Upper lobe of left lung (tissue), 6 donors: ENCODE measurements at regions not wholly inside any gene's neighbourhood (a gene's known extent, or its start where the extent isn't known, plus 50 kb on each side); places are given as distances from the start of the nearest gene placed in this dataset.

Experiments
- ATAC-seq, 2 donors: fragments of 200-7000 bp; cut with Tn5 transposase; one replicate each; pipeline ENCODE4 v1.9.1; 2022; ENCODE audit warnings: mild to moderate bottlenecking in 2 of 2, moderate library complexity in 2 of 2; ENCODE audit not compliant: low FRiP score in 2 of 2
- DNase-seq, 2 donors: peaks; one replicate each; pipeline ENCODE4 v3.0.0-alpha.2; 2019 to 2020
- H3K27ac ChIP-seq, 4 donors: fragments of 200-600 bp; sonication (generic); one replicate each; pipeline ENCODE4 v1.5.1; 2016 to 2019
- H3K27me3 ChIP-seq, 4 donors: fragments of 200-600 bp; sonication (generic); one replicate each; pipeline ENCODE4 v1.5.1; 2017 to 2019
- H3K36me3 ChIP-seq, 4 donors: fragments of 200-600 bp; sonication (generic); one replicate each; pipeline ENCODE4 v1.5.1; 2016 to 2019
- H3K4me1 ChIP-seq, 4 donors: fragments of 200-600 bp; sonication (generic); one replicate each; pipeline ENCODE4 v1.5.1; 2018 to 2019
- H3K4me3 ChIP-seq, 4 donors: fragments of 200-600 bp; sonication (generic); one replicate each; pipeline ENCODE4 v1.5.1; 2017 to 2019; ENCODE audit warnings: mild to moderate bottlenecking in 2 of 4, moderate library complexity in 1 of 4
- H3K9me3 ChIP-seq, 4 donors: fragments of 200-600 bp; sonication (generic); one replicate each; pipeline ENCODE4 v1.5.1; 2018 to 2019
- EP300 ChIP-seq, 4 donors: sonication (generic); formaldehyde crosslinking; IDR thresholded peaks; one replicate each; pipeline ENCODE4 v1.5.1; 2017; ENCODE audit warnings: antibody characterized with exemption in 4 of 4, control low read depth in 2 of 4
- POLR2A ChIP-seq, 4 donors: fragments of 450-650 bp; IDR thresholded peaks; one replicate each; pipeline ENCODE4 v1.5.1; 2016 to 2017; ENCODE audit warnings: antibody characterized with exemption in 4 of 4, mild to moderate bottlenecking in 2 of 4
- POLR2AphosphoS5 ChIP-seq, 2 donors: sonication (generic); formaldehyde crosslinking; IDR thresholded peaks; one replicate each; pipeline ENCODE4 v1.5.1; 2017; ENCODE audit warnings: antibody characterized with exemption in 2 of 2
- WGBS, 2 donors: methylation state at CpG; one replicate each; pipeline ENCODE4 v1.1.5; 2017 to 2018; 5-methylcytosine and 5-hydroxymethylcytosine counted together
- TF ChIP-seq, protein P1 (sequence below), 6 experiments: fragments of 450-650 bp in 4 of 6; fragments of 200-600 bp in 2 of 6; sonication (generic) in 2 of 6; IDR thresholded peaks; one replicate each; pipeline ENCODE4 v1.5.1; 2016 to 2019; ENCODE audit warnings: antibody characterized with exemption in 6 of 6
- donor health status: DM: no; HTN: no; CAD: no; lungs with moderate emphysema.
- donor health status: DM: no; HTN: yes; CAD: no; lungs with severe emphysema.

- WGBS, 2 donors, result 79 to 82% methylated on average over 2 of the region's 2 CpGs
- H3K4me3 ChIP-seq, result no peak overlapping the region
Measured at GRCh38 chr6:131400779-131401496, 172.1 kb upstream of the ARG1 start.

DNA sequence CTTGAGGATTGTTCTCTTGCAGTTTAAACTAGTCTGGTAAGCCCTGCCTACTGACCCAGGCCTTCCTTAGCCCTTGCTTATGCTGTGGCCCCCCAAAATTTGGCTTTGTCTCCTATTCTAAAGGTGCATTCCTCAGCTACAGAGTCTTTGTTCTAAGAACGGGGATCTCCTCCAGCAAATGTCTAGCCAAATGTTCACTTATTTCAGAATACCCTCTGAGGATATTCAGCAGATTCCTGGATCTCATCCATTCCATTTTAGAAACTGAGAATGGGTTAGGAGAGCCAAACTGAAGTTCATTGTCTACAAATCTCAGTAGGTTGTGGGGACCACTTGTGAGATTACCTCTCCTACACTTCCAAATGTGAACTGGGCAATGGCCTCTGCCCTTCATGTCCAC lies 164.2 kb upstream of the ARG1 start:
- Histone ChIP-seq H3K4me1 (no peaks in the 10 kb centered on the region), H3K36me3 (no peaks in the 10 kb centered on the region), H3K27ac (no peak overlapping the region), H3K27me3 (no peaks in the 10 kb centered on the region), H3K4me3 (no peak overlapping the region), H3K9me3 (no peaks in the 10 kb centered on the region)
- ATAC-seq (no peak), DNase-seq (no peak)
- TF ChIP-seq POLR2A (IDR thresholded peaks at IDR 0.05) (no peak), POLR2AphosphoS5 (IDR thresholded peaks at IDR 0.05) (no peak)
- TF ChIP-seq, protein P1, sequence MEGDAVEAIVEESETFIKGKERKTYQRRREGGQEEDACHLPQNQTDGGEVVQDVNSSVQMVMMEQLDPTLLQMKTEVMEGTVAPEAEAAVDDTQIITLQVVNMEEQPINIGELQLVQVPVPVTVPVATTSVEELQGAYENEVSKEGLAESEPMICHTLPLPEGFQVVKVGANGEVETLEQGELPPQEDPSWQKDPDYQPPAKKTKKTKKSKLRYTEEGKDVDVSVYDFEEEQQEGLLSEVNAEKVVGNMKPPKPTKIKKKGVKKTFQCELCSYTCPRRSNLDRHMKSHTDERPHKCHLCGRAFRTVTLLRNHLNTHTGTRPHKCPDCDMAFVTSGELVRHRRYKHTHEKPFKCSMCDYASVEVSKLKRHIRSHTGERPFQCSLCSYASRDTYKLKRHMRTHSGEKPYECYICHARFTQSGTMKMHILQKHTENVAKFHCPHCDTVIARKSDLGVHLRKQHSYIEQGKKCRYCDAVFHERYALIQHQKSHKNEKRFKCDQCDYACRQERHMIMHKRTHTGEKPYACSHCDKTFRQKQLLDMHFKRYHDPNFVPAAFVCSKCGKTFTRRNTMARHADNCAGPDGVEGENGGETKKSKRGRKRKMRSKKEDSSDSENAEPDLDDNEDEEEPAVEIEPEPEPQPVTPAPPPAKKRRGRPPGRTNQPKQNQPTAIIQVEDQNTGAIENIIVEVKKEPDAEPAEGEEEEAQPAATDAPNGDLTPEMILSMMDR (IDR thresholded peaks at IDR 0.05), result no peak
- WGBS, 2 donors, result 75 to 89% methylated on average over 1 of the region's 1 CpG

More at GRCh38 chr6:131400779-131401496, 172.1 kb upstream of the ARG1 start:
- H3K36me3 ChIP-seq, result no peaks in the 10 kb centered on the region
- no peaks in the 10 kb centered on the region for H3K27me3 ChIP-seq
- ATAC-seq (no peak), DNase-seq (no peak)
- H3K9me3 ChIP-seq, result peaks cover 0 to 3% (median 0%) of the 10 kb centered on the region in 4 donors
- no peak overlapping the region for H3K27ac ChIP-seq
- TF ChIP-seq POLR2AphosphoS5 (IDR thresholded peaks at IDR 0.05) (no peak), POLR2A (IDR thresholded peaks at IDR 0.05) (no peak), EP300 (IDR thresholded peaks at IDR 0.05) (no peak)
- TF ChIP-seq, protein P1 (IDR thresholded peaks at IDR 0.05), result no peak
- H3K4me1 ChIP-seq, result no peaks in the 10 kb centered on the region

GRCh38 chr6:131410785-131411184 lies 162.2 kb upstream of the ARG1 start:
- Histone ChIP-seq H3K4me3 (no peak overlapping the region), H3K36me3 (no peaks in the 10 kb centered on the region), H3K27ac (no peak overlapping the region), H3K27me3 (no peaks in the 10 kb centered on the region), H3K9me3 (no peaks in the 10 kb centered on the region), H3K4me1 (no peaks in the 10 kb centered on the region)
- no peak for ATAC-seq
- 68 to 77% methylated on average over 1 of the region's 1 CpG for WGBS, 2 donors
- no peak for DNase-seq
- TF ChIP-seq, protein P1 (IDR thresholded peaks at IDR 0.05), result no peak
- TF ChIP-seq POLR2AphosphoS5 (IDR thresholded peaks at IDR 0.05), result no peak
- no peak for TF ChIP-seq EP300 (IDR thresholded peaks at IDR 0.05)
- no peak for TF ChIP-seq POLR2A (IDR thresholded peaks at IDR 0.05)

- Histone ChIP-seq H3K4me3 (no peak overlapping the region), H3K27me3 (no peaks in the 10 kb centered on the region), H3K36me3 (no peaks in the 10 kb centered on the region), H3K27ac (no peak overlapping the region), H3K9me3 (no peaks in the 10 kb centered on the region), H3K4me1 (no peaks in the 10 kb centered on the region)
- ATAC-seq (no peak), DNase-seq (no peak)
- TF ChIP-seq, protein P1 (IDR thresholded peaks at IDR 0.05), result no peak
- TF ChIP-seq POLR2AphosphoS5 (IDR thresholded peaks at IDR 0.05) (no peak), EP300 (IDR thresholded peaks at IDR 0.05) (no peak), POLR2A (IDR thresholded peaks at IDR 0.05) (no peak)
- WGBS, 2 donors, result 73 to 74% methylated on average over 7 of the region's 7 CpGs
Measured at GRCh38 chr6:131412960-131413830, 159.8 kb upstream of the ARG1 start.
